NCI-H1436 treated with DMSO at 0.1 percent for 48 hours (cell line): ENCODE measurements at regions not wholly inside any gene's neighbourhood (a gene's known extent, or its start where the extent isn't known, plus 50 kb on each side); places are given as distances from the start of the nearest gene placed in this dataset.

Source experiments
- DNase-seq: peaks from one replicate; lab custom pipeline; 2025; lab: John Stamatoyannopoulos, UW

- DNase-seq = no peak
Measured at GRCh38 chr6:114431641-114432040, 88.8 kb upstream of the HS3ST5 start.

GRCh38 chr6:114430534-114431124 lies 87.8 kb upstream of the HS3ST5 start:
- no peak for DNase-seq

GRCh38 chr6:114428341-114428740 lies 85.5 kb upstream of the HS3ST5 start:
- no peak for DNase-seq

- no peak for DNase-seq
Measured at GRCh38 chr6:114421199-114421598, 78.4 kb upstream of the HS3ST5 start.

- no peak for DNase-seq
Measured at GRCh38 chr6:114419175-114419574, 76.4 kb upstream of the HS3ST5 start.

GRCh38 chr6:114418304-114418972 lies 75.6 kb upstream of the HS3ST5 start:
- DNase-seq = no peak

GRCh38 chr6:114407426-114408035 lies 64.7 kb upstream of the HS3ST5 start:
- no peak for DNase-seq

GRCh38 chr6:114404339-114404955 lies 61.6 kb upstream of the HS3ST5 start:
- no peak for DNase-seq

GRCh38 chr6:114403858-114404257 lies 61.0 kb upstream of the HS3ST5 start:
- DNase-seq = no peak

GRCh38 chr6:114398481-114398880 lies 55.7 kb upstream of the HS3ST5 start:
- no peak for DNase-seq
